NAMALWA (cell line): ENCODE measurements at regions not wholly inside any gene's neighbourhood (a gene's known extent, or its start where the extent isn't known, plus 50 kb on each side); places are given as distances from the start of the nearest gene placed in this dataset.

Source experiments
- DNase-seq: peaks from one replicate; pipeline ENCODE4 v3.0.0-alpha.2; 2015; ENCODE audit warnings: low spot score

GRCh38 chr1:34330061-34330460 lies 153.4 kb downstream of the C1orf94 start:
- DNase-seq, result no peak

- no peak for DNase-seq
These were observed 154.6 kb downstream of the C1orf94 start for GRCh38 chr1:34331020-34331926.

- no peak for DNase-seq
These were observed 156.3 kb downstream of the C1orf94 start for GRCh38 chr1:34332996-34333395.

GRCh38 chr1:34338871-34339270 lies 162.2 kb downstream of the C1orf94 start:
- DNase-seq, result no peak

- no peak for DNase-seq
These were observed 165.2 kb downstream of the C1orf94 start for GRCh38 chr1:34341896-34342295.

GRCh38 chr1:34342334-34342733 lies 165.6 kb downstream of the C1orf94 start:
- DNase-seq, result no peak

- no peak for DNase-seq
These were observed 169.4 kb downstream of the C1orf94 start for GRCh38 chr1:34346128-34346527.

GRCh38 chr1:34353409-34353808 lies 176.7 kb downstream of the C1orf94 start:
- no peak for DNase-seq

- DNase-seq, result no peak
These were observed 177.7 kb downstream of the C1orf94 start for GRCh38 chr1:34354367-34354766.

GRCh38 chr1:34356853-34357252 lies 180.1 kb downstream of the C1orf94 start:
- no peak for DNase-seq

GRCh38 chr1:34358636-34359035 lies 181.9 kb downstream of the C1orf94 start:
- DNase-seq, result no peak

GRCh38 chr1:34359411-34359810 lies 182.7 kb downstream of the C1orf94 start:
- no peak for DNase-seq

- no peak for DNase-seq
These were observed 183.9 kb downstream of the C1orf94 start for GRCh38 chr1:34360574-34360973.

GRCh38 chr1:34361121-34361520 lies 184.4 kb downstream of the C1orf94 start:
- DNase-seq, result no peak

- DNase-seq, result no peak
These were observed 185.2 kb downstream of the C1orf94 start for GRCh38 chr1:34361781-34362357.

- DNase-seq, result no peak
These were observed 186.2 kb downstream of the C1orf94 start for GRCh38 chr1:34362949-34363348.

GRCh38 chr1:34363447-34363846 lies 186.7 kb downstream of the C1orf94 start:
- no peak for DNase-seq

- DNase-seq, result no peak
These were observed 187.2 kb downstream of the C1orf94 start for GRCh38 chr1:34363915-34364314.

GRCh38 chr1:34364376-34364775 lies 187.7 kb downstream of the C1orf94 start:
- DNase-seq, result no peak

- no peak for DNase-seq
These were observed 188.6 kb downstream of the C1orf94 start for GRCh38 chr1:34365295-34365694.

GRCh38 chr1:34366875-34367624 lies 190.3 kb downstream of the C1orf94 start:
- DNase-seq, result no peak

GRCh38 chr1:34367954-34368353 lies 191.2 kb downstream of the C1orf94 start:
- DNase-seq, result no peak
